ENCODE measurements at regions not wholly inside any gene's neighbourhood (a gene's known extent, or its start where the extent isn't known, plus 50 kb on each side); places are given as distances from the start of the nearest gene placed in this dataset.

DNA sequence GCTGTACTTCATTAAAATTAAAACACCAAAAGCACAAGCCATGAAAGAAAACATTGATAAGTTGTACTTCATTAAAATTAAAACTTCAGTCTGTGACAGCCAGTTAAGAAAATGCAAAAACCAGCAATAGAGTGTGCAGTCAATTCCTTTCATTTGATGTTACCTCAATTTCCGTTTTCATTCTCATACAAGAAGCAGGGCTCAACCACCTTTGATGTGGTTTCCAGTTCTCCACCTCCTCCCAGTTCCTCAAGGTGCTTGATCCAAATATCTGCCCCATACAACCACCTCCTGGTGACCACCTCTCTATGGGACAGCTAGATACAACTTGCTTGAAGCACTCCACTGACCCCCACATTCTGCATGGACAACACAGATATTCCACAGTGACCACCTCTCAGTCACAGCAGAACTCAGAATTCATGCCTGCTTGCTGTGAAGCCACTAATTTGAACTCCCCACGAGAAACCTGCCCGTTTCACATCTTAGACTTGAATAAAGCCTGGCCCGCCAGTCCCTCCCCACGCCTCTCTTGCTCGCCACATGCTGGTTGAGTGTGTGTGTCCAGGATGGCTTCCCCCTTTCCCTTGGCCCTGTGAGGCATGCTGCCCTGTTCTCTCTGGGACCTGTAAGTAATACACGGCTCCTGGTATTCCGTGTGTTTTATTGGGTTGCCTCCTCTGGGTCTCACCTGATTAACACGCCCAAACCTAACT lies 66.1 kb downstream of the FAM50B start:
- no peak overlapping the region for H3K4me3 ChIP-seq
- WGBS (ENCODE audit: insufficient coverage, low coverage, missing lambda C conversion rate): 37% methylated on average over 9 of the region's 9 CpGs

More for the DNA sequence above, 66.1 kb downstream of the FAM50B start:
- in situ Hi-C loops (cut with MboI) (no loop called here), intact Hi-C loops (cut with micrococcal nuclease) (no loop called here)
- Histone ChIP-seq H3K9ac (ENCODE audit: insufficient read depth in 1 of 2, low read depth in 2 of 2, low read length in 2 of 2) (no peak overlapping the region), H3K36me3 (ENCODE audit: control insufficient read depth, insufficient read depth, low read length) (no peaks in the 10 kb centered on the region), H3K9me3 (replicated peaks; ENCODE audit: control insufficient read depth, insufficient read depth, low read depth, low read length) (no peaks in the 10 kb centered on the region), H2AFZ (ENCODE audit: low read depth, low read length) (no peak overlapping the region), H3K9me1 (ENCODE audit: control insufficient read depth, insufficient read depth, low read length) (peaks cover 9% of the 10 kb centered on the region), H3K4me2 (ENCODE audit: insufficient read depth, low read length) (no peak overlapping the region), H3K4me1 (replicated peaks in 1 of 2; ENCODE audit: control insufficient read depth in 2 of 2, insufficient read depth in 2 of 2, low read length in 2 of 2) (peaks cover 11 to 29% of the 10 kb centered on the region in 2 experiments), H3K27ac (ENCODE audit: extremely low read depth, low read depth, low read length) (no peak overlapping the region), H4K20me1 (replicated peaks; ENCODE audit: control insufficient read depth, insufficient read depth, low read length) (no peaks in the 10 kb centered on the region), H3K79me2 (ENCODE audit: control insufficient read depth, insufficient read depth, low read length) (no peaks in the 10 kb centered on the region), H3K27me3 (ENCODE audit: control insufficient read depth in 2 of 2, insufficient read depth in 2 of 2, low read length in 2 of 2) (no peaks in the 10 kb centered on the region)
- FAIRE-seq (no peak), DNase-seq (ENCODE audit: extremely low read depth in 1 of 4, low spot score in 3 of 4) (no peak), ATAC-seq (no peak)
- TF ChIP-seq FOXP1 (CRISPR knock-in tag; IDR thresholded peaks at IDR 0.05): no peak
- no peak for TF ChIP-seq XRCC5 (IDR thresholded peaks at IDR 0.05; ENCODE audit: low read depth, low read length)
- TF ChIP-seq, protein P1, sequence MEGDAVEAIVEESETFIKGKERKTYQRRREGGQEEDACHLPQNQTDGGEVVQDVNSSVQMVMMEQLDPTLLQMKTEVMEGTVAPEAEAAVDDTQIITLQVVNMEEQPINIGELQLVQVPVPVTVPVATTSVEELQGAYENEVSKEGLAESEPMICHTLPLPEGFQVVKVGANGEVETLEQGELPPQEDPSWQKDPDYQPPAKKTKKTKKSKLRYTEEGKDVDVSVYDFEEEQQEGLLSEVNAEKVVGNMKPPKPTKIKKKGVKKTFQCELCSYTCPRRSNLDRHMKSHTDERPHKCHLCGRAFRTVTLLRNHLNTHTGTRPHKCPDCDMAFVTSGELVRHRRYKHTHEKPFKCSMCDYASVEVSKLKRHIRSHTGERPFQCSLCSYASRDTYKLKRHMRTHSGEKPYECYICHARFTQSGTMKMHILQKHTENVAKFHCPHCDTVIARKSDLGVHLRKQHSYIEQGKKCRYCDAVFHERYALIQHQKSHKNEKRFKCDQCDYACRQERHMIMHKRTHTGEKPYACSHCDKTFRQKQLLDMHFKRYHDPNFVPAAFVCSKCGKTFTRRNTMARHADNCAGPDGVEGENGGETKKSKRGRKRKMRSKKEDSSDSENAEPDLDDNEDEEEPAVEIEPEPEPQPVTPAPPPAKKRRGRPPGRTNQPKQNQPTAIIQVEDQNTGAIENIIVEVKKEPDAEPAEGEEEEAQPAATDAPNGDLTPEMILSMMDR (IDR thresholded peaks at IDR 0.05 in 2 of 3, conservative IDR thresholded peaks at IDR 0.05 in 1 of 3; ENCODE audit: insufficient read depth in 2 of 3, low read depth in 1 of 3, low read length in 3 of 3): no peak
- TF ChIP-seq SIX5 (IDR thresholded peaks at IDR 0.05; ENCODE audit: borderline replicate concordance in 1 of 2, insufficient read depth in 1 of 2, low read depth in 1 of 2, low read length in 2 of 2): no peak
- TF ChIP-seq, protein P2, sequence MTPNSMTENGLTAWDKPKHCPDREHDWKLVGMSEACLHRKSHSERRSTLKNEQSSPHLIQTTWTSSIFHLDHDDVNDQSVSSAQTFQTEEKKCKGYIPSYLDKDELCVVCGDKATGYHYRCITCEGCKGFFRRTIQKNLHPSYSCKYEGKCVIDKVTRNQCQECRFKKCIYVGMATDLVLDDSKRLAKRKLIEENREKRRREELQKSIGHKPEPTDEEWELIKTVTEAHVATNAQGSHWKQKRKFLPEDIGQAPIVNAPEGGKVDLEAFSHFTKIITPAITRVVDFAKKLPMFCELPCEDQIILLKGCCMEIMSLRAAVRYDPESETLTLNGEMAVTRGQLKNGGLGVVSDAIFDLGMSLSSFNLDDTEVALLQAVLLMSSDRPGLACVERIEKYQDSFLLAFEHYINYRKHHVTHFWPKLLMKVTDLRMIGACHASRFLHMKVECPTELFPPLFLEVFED (CRISPR knock-in tag; conservative IDR thresholded peaks at IDR 0.05): no peak
- no peak for TF ChIP-seq ZNF175 (CRISPR knock-in tag; IDR thresholded peaks at IDR 0.05; ENCODE audit: low read depth)
- TF ChIP-seq CEBPG (CRISPR knock-in tag; IDR thresholded peaks at IDR 0.05): no peak
- TF ChIP-seq CEBPG (tag; conservative IDR thresholded peaks at IDR 0.05 in 1 of 2, IDR thresholded peaks at IDR 0.05 in 1 of 2): no peak
- no peak for TF ChIP-seq NFYB (IDR thresholded peaks at IDR 0.05; ENCODE audit: extremely low read depth, insufficient read length)
- no peak for TF ChIP-seq AFF4 (CRISPR knock-in tag; IDR thresholded peaks at IDR 0.05)
- TF ChIP-seq, protein P3, sequence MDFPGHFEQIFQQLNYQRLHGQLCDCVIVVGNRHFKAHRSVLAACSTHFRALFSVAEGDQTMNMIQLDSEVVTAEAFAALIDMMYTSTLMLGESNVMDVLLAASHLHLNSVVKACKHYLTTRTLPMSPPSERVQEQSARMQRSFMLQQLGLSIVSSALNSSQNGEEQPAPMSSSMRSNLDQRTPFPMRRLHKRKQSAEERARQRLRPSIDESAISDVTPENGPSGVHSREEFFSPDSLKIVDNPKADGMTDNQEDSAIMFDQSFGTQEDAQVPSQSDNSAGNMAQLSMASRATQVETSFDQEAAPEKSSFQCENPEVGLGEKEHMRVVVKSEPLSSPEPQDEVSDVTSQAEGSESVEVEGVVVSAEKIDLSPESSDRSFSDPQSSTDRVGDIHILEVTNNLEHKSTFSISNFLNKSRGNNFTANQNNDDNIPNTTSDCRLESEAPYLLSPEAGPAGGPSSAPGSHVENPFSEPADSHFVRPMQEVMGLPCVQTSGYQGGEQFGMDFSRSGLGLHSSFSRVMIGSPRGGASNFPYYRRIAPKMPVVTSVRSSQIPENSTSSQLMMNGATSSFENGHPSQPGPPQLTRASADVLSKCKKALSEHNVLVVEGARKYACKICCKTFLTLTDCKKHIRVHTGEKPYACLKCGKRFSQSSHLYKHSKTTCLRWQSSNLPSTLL (IDR thresholded peaks at IDR 0.05): no peak
- TF ChIP-seq SRF (CRISPR knock-in tag; IDR thresholded peaks at IDR 0.05): no peak
- POLR2A ChIA-PET: no interaction called here
- BruUV-seq (replicated peaks): no TSS peak
- CTCF ChIA-PET (ENCODE audit: low intra/inter-chr PET ratio): no interaction called here
